Gastroesophageal sphincter (tissue), 3 donors: ENCODE measurements at regions not wholly inside any gene's neighbourhood (a gene's known extent, or its start where the extent isn't known, plus 50 kb on each side); places are given as distances from the start of the nearest gene placed in this dataset.

ENCODE experiments used
- CTCF ChIP-seq, 4 experiments: fragments of 200-600 bp in 2 of 4; fragments of 450-650 bp in 2 of 4; sonication (generic) in 1 of 4; IDR thresholded peaks; one replicate each; pipeline ENCODE4 v1.5.1; 2017 to 2019; ENCODE audit warnings: antibody characterized with exemption in 4 of 4, mild to moderate bottlenecking in 2 of 4, moderate library complexity in 2 of 4
- POLR2A ChIP-seq, 2 donors: fragments of 450-650 bp; IDR thresholded peaks; one replicate each; pipeline ENCODE4 v1.6.1; 2017; ENCODE audit warnings: antibody characterized with exemption in 2 of 2, mild to moderate bottlenecking in 2 of 2, moderate library complexity in 1 of 2
- POLR2AphosphoS5 ChIP-seq: sonication (generic); formaldehyde crosslinking; IDR thresholded peaks from one replicate; pipeline ENCODE4 v1.6.1; 2017; ENCODE audit warnings: antibody characterized with exemption

DNA sequence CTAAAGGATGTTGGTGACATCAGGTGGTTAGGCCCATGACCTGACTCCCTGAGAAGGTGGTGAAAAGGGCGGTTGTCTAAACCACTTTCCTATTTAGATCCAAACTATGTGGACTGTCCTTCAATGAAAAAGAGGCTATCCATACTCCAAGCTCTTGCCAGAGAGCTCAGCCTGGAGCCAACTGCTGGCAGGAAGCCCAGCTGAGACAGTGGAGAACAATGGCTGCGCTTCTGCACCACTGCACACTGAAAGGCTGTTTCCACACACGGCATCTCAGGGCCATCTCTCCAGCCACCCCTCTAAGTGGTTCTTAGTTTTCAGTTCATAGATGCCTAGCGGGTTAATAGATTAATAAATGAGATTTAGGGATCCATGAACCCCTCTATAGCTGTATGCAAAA lies 488.8 kb upstream of the ZMIZ1 start:
- TF ChIP-seq CTCF (IDR thresholded peaks at IDR 0.05) (no peak), POLR2A (IDR thresholded peaks at IDR 0.05) (no peak), POLR2AphosphoS5 (no peak)
